ENCODE measurements at regions not wholly inside any gene's neighbourhood (a gene's known extent, or its start where the extent isn't known, plus 50 kb on each side); places are given as distances from the start of the nearest gene placed in this dataset.

DNA sequence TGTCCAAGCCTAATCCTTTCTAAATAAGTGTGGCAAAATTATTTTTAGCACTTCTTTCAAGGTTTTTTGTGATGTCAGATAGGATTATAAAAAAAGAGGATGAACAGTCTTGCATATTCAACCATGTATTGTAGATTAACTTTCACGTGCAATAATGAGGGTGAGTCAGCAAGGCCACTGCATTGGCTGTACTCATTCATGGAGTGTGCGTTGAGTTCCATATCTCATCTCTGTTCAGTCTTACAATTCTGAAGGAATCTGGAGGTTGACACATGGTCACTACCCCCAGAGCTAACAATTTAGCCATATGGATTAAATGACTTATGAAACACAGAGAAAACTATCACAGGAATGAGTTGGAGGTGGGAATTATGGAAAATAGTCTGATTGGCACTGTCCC is 810.5 kb downstream of the SLC4A3 start:
- TF ChIP-seq SMC3 (conservative IDR thresholded peaks at IDR 0.05; ENCODE audit: poor library complexity) (no peak), REST (IDR thresholded peaks at IDR 0.05; ENCODE audit: borderline replicate concordance) (no peak), POLR2AphosphoS5 (IDR thresholded peaks at IDR 0.05) (no peak), EP300 (conservative IDR thresholded peaks at IDR 0.05; ENCODE audit: poor library complexity, severe bottlenecking) (no peak), EZH2 (IDR thresholded peaks at IDR 0.05; ENCODE audit: borderline replicate concordance, insufficient read depth, low read length, poor library complexity, severe bottlenecking) (no peak), TAF1 (IDR thresholded peaks at IDR 0.05; ENCODE audit: low read depth) (no peak), RAD21 (conservative IDR thresholded peaks at IDR 0.05) (no peak)
- TF ChIP-seq, protein P1, sequence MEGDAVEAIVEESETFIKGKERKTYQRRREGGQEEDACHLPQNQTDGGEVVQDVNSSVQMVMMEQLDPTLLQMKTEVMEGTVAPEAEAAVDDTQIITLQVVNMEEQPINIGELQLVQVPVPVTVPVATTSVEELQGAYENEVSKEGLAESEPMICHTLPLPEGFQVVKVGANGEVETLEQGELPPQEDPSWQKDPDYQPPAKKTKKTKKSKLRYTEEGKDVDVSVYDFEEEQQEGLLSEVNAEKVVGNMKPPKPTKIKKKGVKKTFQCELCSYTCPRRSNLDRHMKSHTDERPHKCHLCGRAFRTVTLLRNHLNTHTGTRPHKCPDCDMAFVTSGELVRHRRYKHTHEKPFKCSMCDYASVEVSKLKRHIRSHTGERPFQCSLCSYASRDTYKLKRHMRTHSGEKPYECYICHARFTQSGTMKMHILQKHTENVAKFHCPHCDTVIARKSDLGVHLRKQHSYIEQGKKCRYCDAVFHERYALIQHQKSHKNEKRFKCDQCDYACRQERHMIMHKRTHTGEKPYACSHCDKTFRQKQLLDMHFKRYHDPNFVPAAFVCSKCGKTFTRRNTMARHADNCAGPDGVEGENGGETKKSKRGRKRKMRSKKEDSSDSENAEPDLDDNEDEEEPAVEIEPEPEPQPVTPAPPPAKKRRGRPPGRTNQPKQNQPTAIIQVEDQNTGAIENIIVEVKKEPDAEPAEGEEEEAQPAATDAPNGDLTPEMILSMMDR (IDR thresholded peaks at IDR 0.05; ENCODE audit: poor library complexity, severe bottlenecking): no peak
